Stimulated activated CD8-positive, alpha-beta memory T cell treated with anti-CD3 and anti-CD28 coated beads, Interleukin-4, amount 100 ng/mL, for 1 hour (primary cell): ENCODE measurements at regions not wholly inside any gene's neighbourhood (a gene's known extent, or its start where the extent isn't known, plus 50 kb on each side); places are given as distances from the start of the nearest gene placed in this dataset.
"Not testable (repeated sequence)": the region's sequence is repeated elsewhere in the genome, so short reads cannot be mapped to it uniquely, and the experiment has no call there.

Experiments
- DNase-seq, 2 donors: peaks; one replicate each; pipeline ENCODE4 v3.0.0-alpha.2; 2020; ENCODE audit warnings: low read depth in 2 of 2, low spot score in 1 of 2

DNA sequence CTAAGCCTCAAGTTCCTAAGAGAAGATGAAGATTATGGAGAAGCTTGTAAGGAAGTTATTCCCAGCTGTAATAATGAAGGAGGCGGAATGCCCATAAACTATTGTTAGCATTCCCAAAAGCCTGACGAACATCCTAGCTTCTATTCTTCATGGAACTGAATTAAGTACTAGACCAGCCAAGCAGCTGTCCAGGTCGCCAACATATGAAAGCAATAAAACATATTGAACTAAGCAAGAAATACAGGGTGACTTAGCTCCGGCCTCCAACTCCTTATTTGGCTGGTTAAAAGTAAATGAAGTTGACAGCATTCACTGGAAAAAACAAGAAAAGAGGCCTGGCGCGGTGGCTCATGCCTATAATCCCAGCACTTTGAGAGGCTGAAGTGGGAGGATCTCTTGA is 174.0 kb upstream of the TPM1 start:
- DNase-seq: no peak

DNA sequence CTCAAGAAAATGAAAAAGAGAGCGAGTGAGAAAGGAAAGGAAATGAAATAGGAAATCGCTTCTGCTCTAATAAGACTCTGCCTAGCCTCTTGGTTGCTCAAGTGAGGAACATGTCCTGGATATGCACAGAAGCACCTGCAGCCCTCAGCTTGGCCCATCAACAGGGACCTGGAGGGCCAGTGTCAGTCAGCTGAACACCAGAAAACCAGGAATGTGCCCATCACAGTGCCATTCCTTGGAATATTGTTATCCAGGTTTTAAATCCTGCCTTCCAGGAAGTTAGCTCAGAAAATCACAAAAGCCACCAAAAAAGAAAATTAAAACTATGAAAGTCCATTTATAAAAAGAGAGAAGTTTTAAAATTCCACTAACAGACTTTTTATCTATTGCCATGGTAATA is 173.4 kb upstream of the TPM1 start:
- no peak for DNase-seq

DNA sequence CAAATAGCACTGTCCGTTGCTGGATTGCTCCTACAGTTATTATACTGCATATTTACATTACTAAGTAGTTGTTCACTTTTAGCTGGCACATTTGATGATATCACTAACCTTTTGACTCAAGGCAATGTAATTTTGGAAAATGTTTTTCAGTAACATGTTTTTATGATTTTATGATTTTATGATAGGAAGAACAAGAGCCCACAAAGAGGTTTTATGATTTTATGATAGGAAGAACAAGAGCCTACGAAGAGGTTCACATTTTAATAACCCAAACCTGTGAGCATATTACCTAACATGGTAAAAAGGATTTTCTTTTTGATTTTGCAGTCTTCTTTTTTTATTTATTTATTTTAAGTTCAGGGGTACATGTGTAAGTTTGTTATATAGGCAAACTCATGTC is 172.3 kb upstream of the TPM1 start:
- no peak for DNase-seq

DNA sequence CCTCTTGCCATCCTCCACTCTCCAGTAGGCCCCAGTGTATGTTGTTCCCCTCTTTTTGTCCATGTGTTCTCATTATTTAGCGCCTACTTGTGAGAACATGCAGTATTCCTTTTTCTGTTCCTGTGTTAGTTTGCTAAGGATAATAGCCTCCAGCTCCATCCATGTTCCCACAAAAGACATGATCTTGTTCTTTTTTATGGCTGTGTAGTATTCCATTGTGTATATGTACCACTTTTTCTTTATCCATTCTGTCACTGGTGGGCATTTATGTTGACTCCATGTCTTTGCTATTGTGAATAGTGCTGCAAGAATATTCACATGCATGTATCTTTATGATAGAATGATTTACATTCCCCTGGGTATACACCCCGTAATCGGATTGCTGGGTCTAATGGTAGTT is 171.8 kb upstream of the TPM1 start:
- DNase-seq: not testable (repeated sequence)

DNA sequence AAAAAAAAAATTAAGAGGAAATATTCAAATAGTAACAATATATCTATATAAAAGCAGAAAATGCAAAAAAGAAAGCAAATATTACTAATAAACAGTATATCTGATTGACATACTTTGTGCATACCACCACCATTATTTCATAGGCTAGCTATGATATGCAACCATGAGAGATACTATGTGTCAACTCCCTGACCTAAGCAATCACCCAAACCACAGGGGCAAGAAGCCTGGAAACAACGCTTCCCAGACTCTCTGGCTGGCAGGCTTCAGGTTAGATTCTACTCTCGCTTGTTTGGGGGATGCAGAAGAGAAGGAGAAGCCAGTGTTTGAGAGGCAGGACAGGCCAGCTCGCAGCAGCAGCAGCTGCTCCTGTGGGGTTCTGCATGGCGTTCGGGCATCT is 169.3 kb upstream of the TPM1 start:
- DNase-seq: no peak

DNA sequence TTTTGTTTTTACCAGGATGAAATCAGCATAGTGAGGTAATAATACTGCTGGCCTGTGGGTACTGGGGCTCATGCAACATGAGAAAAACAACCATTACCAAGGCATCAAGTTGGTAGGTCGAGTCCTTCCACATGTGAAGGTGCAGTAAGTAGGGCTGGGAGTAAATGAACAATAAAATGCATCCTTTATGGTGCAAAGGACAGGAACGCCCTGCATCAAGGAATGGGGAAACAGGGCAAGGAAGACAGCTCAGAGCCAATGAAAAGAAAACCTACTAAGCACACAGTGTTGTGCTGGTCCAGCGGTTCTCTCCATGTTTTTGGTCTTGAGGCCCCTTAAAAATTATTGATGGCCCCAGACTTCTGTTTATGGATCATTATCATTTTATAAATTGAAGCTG is 168.5 kb upstream of the TPM1 start:
- no peak for DNase-seq

DNA sequence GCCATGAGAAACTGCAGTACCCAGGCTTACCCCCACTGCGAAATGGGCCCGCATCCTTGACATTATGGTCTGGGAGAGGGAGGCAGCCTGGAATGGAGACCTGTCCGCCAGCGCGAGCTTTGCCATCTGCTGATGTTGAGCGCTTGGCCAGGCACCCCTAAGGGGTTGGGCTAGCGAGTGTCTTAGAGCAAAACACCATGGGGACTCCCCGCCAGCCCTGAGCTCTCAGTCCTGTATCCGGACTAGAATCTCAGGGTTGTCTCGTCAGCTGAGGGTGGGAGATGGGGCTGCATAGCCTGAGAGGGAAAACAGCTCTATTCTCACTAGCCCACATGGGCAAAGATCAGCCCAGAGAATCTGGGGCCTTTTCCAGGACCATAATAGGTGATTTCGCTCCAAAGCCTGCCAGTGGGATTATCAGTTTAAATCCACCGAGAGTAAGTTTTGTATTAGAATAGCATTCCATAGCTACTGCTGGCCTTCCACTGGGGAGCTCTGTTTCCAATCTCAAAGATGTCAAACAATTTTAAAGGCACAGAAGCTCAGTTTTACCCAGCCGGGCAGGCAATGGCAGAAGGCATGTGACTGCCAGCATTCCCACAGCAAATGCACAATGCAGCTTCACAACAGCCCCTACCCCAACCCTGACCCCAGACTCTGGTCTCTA is 167.5 kb upstream of the TPM1 start:
- no peak for DNase-seq

DNA sequence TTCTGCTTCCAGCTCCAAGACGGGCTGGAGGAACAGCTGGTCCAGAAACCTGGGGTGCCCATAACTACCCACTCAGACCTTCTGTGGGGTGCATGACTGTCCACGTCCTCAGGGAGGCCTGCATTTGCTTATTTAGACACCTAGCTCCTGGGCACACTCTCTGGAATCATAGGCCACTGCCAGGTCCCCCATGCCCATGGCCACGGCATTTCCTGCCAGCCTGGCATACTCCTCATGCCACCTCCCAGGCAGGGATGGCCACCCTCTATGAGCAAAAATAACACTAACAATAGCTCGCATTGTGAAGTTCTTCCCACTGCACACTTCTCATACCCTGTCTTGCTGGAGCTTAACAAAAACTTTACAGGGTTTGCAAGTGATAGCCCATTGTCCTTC is 166.9 kb upstream of the TPM1 start:
- DNase-seq: no peak

DNA sequence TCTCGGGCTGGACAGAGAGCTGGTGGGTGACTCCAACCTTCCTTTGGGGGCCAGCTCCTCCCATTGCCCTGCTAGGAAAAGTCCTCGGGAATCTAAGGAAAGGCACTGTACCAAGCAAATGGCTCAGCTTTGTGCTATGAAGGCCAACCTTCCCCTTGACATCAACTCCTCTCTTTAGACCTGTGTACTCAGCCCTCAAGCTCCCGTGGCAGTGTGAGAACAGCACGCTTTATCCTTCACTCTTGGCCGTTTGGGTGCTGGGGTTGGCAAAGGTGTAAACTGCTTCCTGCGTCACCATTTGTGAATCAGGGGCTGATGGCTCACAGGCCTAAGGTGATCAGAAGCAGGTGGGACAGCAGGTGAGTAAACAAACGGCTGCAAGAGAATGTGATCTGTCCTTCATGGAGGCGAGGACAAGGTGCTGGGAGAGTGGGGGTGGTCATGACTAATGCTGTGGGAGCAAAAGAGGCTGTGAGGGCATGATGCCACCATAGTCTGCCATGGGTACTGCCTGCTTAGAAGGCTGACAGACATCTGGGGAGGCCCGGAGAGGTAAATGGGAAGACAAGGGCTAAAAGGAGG is 165.2 kb upstream of the TPM1 start:
- no peak for DNase-seq

DNA sequence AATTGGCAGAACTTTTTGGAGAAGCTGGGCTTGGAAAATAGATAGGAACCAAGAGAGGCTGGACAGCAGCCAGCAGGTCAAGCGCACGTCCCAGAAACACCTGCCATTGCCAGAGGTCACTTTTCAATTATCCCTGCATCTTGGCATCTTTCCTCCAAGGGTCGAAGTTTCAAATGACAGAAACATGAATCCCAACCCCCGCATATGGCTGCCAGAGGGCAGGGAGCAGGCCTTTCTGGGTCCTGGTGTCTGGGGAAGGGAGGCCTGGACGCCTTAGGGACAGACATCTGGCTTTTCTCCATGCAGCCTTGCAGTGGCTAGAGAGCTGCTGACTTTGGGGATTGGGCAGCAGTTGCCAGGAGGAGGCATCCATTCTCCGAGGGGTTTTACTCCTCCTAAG is 164.5 kb upstream of the TPM1 start:
- DNase-seq: no peak

DNA sequence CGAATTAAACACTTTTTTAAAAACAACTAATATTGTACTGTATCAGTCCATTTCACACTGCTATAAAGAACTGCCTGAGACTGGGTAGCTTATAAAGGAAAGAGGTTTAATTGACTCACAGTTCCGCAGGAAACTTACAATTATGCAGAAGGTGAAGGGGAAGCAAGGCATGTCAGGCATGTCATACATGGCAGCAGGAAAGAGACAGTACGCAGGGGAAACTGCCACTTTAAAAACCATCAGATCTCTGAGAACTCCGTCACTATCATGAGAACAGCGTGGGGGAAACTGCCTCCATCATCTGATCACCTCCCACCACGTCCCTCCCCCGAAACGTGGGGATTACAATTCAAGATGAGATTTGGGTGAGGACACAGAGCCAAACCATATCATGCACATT is 162.8 kb upstream of the TPM1 start:
- no peak for DNase-seq

DNA sequence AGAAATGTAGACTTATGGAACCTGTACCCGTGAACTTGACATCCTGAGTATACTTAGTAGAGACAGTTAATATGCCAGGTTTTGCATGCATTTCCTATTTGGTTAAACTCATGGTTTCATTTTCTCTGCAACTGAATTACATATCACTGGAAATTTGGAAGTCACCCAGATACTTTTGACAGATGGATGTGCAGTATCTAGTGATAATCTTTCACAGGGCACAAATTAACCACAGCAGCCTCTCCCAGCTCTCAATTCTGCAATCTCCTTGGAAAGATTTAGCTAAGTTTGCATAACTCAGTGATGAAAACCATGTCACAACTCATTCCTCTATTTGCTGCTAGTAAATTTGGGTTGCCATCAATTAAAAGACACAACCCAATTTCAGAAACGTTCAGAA is 162.3 kb upstream of the TPM1 start:
- DNase-seq: no peak

DNA sequence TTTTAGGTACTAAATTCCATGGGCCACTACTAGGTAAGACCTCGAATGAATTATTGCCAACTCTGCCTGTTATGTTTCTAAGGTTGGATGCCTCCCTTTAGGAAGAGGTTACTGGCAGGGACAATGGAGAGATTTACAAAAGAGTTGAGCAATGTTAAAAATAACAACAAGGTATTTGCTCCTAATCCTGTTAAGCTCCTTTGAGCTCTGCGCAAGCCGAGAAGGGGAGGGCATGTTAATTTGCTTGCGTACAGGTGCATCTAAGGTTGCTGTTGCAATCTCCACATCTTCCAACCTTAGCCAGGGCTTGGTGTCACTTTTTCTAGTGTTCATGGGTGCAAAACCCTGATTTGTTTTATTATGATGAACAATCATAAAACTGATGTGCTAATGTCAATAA is 161.5 kb upstream of the TPM1 start:
- no peak for DNase-seq

DNA sequence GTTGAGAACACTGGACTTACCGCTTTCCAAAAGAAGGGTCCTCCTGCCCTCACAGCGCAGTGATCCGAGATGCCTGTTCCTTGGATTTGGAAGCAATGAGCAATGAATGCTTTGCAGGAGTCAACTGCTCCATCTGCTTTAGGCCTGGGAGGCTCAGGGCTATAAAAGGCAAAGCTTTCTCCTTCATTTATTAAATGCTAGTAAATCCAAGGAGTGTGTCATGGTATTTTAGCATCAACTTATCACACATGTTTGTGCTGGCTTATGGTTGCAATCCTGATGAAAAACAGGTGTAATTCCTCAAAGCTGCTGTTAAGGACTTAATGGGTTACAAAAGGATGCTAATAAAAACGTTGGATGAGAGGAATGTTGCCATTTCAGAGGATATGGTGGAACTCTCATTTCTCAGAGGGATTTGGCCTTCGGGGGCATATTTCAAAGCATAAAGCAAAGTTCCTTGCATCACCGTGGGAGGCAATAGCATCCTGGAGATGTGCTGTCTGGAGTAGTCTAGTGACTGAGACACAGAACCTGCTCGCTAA is 158.5 kb upstream of the TPM1 start:
- no peak for DNase-seq

DNA sequence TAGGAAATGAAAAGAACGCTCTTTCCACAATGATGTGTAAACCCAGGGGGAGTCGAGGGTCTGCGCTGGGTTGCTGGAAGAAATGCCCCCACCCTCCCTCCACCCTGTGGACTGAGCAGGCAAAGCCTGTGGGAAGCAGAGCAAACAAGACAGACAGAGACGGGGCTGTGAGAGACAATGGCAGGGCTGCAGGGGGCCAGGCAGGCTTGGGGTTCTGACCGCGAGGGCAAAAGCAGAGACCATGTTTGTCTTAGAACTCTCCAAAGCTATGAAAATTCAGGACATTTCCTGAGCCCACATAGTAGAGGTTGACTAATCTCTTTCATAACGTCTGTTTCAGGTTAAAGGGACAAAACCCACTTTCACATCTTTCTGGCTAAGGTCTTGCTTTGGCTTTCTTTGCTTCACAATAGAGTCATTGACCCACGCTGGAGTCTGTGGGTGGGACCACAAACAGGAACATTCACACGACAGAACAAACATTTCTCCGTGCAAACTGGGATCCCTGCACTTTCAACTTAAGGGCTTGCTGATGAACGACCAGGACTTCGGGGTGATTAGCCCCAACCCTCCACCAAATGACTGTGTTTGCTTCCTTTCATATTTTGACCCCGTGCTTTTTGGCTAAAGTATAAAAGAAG is 156.0 kb upstream of the TPM1 start:
- no peak for DNase-seq

DNA sequence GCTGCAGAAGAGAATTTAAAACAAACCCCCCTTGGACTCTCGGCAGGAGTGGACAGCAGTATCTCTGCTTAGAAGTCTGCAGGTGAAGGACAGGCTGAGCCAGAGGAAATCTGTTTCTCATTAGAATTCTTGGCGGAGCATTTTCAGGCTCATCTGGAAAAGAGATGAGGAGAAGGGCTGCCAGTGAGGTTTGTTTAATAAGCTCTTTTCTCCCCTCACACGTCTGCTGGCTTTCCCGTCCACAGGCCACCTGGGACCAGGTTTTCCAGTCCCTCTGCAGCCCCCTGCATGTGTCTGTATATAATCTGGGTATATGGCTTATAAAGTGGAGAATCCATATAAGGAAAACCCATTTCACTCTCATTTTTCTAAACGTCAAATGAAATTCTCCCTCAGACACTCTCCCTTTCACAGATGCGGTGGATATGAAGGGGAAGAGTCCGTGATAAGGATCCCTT is 155.4 kb upstream of the TPM1 start:
- no peak for DNase-seq

DNA sequence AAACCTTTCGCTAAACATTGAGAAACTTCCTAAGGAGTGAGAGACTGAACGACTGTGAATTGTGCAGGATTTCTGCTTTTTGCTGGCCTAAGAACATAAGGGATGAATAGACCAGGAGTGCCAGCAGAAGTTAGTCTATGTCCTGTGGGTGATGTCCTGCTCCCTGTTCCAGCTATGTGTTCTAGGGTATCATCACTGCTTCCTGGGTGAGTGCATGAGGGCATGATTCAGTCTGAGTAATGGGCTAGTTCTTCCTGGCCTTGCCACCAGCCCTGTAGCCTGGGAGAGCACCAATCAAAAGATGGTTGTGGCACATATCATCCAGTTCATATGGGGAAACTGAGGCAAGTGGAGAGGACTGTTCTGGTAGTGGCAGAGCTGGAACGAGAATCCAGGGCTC is 153.9 kb upstream of the TPM1 start:
- DNase-seq: no peak

DNA sequence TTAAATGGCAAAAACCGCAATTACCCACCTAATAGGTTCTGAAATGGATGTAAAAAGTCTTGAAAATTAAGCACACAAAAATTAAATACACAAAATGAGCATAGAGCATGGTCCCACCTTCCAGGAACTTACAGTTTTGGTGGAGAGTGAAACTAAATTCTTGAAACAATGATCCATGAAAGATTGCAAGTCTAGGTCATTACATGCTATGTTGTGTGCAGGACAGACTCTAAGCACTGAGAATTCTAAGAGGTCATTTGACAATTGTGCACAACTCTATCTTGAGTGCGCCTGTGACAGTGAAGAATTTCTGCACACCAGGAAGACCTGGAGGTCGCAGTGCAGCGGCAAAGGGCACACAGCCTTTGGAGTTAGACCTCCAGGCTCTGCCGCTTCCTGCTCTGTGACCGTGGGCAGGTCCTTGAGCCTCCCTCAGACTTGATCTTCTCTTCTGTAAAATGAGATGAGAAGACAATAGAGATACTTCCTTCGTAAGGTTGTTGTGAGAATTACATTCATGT is 153.3 kb upstream of the TPM1 start:
- no peak for DNase-seq

DNA sequence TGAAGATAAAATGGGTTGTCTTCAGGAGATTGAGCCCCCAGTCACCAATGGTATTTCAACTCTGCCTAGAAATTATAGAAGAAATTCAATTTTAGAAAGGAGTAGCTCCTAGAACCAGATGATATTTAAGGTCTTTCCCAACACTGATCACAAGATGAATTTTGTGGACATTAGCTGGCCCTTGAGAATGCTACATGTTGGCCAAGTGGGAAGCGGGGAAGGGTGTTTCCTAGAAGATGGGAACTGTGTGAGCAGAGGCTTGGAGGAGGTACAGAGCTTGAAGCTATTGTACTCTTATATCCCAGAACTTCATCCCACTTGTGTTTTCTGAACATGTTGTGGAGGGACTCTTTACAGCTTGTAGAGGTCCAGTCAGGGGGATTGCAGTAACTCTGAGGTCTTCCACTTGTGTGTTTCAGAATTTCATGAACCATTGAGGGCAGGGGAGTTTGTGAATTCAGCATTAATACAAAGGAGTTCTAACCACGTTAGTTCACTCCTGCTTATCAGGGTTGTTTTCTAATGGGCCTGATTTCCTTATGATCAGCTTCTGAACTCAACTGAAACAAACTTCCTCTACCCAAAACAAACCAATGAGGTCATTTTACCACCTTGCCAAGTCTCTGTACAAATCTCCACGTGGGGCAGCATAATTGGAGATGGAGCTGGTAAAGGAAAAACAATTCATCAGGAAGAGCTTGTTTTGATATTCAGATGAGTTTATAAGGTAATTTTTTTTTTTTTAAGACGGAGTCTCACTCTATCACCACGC is 152.6 kb upstream of the TPM1 start:
- no peak for DNase-seq

DNA sequence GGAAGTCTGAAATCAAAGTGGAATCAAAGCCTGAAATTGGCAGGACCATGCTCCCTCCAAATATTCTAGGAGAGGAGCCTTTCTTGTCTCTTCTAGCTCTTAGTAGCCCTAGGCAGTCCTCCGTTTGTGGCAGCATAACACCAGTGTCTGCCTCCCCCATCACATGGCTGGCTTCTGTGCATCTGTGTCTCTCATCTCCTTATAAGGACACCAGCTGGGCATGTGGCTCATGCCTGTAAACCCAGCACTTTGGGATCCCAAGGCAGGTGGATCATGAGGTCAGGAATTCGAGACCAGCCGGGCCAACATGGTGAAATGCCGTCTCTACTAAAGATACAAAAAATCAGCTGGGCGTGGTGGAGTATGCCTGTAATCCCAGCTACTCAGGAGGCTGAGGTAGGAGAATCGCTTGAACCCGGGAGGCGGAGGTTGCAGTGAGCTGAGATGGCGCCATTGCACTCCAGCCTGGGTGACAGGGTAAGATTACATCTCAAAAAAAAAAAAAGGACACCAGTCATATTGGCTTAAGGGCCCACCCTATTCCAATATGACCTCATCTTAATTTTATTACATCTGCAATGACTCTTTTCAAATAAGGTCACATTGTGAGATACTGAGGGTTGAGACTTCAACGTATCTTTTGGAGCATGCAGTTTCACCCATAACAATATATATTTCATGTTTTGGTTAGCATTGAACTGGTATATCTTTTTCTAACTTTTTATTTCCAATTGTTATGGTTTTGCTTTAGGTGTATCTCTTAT is 148.0 kb upstream of the TPM1 start:
- DNase-seq: no peak
